GM18499 (cell line): ENCODE measurements at regions not wholly inside any gene's neighbourhood (a gene's known extent, or its start where the extent isn't known, plus 50 kb on each side); places are given as distances from the start of the nearest gene placed in this dataset.
"Not testable (repeated sequence)": the region's sequence is repeated elsewhere in the genome, so short reads cannot be mapped to it uniquely, and the experiment has no call there.

Experiments
- ATAC-seq: cut with Tn5 transposase; IDR thresholded peaks from one replicate; pipeline ENCODE4 v1.9.1; 2021; ENCODE audit warnings: moderate number of reproducible peaks; ENCODE audit not compliant: insufficient read depth, unreplicated experiment

DNA sequence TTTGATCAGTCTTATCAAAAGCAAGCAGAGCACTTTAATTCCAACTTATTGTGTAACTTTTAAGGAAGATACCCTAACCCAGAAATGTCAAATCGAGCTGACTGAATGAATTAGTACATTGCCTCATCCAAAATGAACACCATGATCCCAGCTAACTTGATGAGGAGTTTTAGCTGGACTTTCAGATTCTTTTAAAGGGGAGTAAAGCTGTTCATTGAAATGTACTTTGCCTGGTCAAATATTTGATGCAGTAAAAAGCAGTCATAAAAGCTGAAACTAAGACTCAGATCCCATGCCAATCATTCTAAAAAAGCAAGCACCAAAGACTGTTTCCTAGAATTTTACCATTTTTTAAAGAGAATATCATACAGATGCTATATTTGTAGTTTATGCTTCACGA, 114.1 kb downstream of the FSCB start:
- ATAC-seq, result no peak

DNA sequence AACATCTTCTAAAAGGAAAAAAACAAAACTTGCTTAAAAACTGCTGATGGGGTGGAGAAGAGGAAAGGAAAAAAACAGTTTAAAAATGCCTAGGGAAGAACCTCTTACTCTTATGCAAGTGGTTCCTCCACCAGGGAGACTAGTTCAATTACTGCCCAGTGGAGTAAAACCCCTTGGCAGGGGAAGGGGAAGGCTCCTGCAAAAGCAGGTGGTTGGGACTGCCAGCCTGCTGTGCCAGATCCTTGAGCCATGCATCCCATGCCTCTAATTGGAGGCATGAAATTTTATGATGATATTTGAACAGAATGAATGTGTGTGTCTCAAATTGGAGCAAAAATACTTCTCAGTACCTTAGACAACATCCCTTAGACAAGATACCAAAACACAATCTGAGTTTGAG, 118.8 kb downstream of the FSCB start:
- ATAC-seq, result no peak

DNA sequence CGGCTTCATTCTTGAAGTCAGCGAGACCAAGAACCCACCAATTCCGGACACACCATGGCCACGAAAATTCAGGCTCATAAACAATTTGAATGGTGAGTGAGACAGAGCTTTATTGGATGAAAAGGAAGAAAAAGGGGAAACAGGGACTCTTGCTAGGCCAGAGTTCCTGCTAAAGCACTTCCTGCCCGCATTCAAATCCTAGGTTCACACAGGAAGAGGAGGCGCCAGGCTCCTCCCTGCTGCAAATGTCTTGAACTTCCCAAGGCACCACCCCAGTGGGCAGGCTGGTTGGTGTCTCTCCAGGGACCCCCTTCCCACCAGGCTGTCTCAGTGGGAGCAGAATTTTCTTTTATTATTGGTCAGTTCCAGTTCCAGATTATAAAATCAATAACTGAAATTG, 121.2 kb downstream of the FSCB start:
- no peak for ATAC-seq

DNA sequence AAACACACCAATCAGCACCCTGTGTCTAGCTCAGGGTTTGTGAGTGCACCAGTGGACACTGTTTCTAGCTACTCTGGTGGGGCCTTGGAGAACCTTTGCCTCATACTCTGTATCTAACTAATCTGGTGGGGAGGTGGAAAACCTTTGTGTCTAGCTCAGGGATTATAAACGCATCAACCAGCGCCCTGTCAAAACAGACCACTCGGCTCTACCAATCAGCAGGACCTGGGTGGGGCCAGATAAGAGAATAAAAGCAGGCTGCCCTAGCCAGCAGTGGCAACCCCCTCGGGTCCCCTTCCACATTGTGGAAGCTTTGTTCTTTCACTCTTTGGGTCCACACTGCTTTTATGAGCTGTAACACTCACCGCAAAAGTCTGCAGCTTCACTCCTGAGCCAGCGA, 121.8 kb downstream of the FSCB start:
- not testable (repeated sequence) for ATAC-seq

DNA sequence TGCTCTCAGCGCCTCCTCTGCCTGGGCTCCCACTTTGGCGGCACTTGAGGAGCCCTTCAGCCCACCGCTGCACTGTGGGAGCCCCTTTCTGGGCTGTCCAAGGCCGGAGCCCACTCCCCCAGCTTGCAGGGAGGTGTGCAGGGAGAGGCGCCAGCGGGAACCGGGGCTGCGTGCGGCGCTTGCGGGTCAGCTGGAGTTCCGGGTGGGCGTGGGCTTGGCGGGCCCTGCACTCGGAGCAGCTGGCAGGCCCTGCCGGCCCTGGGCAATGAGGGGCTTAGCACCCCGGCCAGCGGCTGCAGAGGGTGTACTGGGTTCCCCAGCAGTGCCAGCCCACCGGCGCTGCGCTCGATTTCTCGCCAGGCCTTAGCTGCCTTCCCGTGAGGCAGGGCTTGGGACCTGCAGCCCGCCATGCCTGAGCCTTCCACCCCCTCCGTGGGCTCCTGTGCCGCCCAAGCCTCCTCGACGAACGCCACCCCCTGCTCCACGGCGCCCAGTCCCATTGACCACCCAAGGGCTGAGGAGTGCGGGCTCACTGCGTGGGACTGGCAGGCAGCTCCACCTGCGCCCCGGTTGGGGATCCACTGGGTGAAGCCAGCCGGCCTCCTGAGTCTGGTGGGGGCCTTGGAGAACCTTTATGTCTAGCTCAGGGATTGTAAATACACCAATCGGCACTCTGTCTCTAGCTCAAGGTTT, 122.3 kb downstream of the FSCB start:
- not testable (repeated sequence) for ATAC-seq

DNA sequence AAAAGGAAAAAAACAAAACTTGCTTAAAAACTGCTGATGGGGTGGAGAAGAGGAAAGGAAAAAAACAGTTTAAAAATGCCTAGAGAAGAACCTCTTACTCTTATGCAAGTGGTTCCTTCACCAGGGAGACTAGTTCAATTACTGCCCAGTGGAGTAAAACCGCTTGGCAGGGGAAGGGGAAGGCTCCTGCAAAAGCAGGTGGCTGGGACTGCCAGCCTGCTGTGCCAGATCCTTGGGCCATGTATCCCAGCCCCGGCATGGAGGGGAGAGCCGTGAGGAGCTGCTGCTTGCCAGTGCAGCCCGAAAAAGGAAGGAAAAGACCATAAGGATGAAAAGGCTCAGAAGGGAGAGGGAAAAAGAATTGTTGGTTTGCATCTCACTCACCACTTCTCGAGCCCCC, 123.0 kb downstream of the FSCB start:
- ATAC-seq, result no peak

DNA sequence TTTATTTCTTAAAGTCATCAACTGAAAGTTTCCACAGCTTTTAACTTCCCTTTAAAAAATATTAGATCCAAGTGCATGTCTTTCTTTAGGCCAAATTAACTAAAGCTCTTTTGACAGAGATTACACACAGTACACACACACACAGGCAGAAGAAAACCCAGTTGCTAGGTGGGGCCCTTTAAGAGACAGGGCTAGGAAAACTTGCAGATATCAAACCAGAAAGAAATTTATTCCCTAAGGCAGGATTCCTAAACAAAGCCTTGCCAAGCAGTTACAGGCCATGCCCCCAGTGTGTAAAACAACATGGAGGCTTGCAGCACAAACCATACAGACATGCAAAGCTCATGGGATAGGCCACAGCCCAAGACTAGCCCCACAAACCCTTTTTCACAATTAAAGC, 123.4 kb downstream of the FSCB start:
- no peak for ATAC-seq

DNA sequence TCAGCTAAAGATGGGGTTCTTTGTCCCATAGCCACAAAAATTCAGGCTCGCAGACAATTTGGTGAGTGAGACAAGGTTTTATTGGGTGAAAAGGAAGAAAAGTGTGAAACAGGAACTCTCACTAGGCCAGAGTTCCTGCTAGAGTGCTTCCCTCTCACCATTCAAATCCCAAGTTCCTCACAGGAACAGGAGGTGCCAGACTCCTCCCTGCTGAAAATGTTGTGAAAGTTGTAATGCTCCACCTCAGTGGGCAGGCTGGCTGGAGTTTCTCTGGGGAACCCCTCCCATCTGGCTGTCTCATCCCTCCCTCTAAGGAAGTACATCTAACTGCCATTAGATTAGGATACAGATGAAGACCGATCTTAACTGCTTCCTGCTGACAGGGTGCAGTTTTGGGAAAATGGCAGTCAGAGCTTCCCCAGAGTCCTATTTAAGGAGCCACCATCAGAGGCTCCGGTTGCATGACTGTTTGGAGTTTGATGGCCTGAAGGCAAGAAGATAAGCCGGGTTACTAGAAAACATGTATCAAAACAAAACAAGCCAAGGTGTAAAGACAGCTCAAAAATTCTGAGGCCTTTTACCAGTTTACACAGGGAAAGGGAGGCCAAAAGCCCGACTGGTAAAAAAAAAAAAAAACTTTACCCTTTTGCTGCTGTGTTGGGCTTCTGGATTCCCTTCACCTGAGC, 127.6 kb downstream of the FSCB start:
- ATAC-seq, result no peak

DNA sequence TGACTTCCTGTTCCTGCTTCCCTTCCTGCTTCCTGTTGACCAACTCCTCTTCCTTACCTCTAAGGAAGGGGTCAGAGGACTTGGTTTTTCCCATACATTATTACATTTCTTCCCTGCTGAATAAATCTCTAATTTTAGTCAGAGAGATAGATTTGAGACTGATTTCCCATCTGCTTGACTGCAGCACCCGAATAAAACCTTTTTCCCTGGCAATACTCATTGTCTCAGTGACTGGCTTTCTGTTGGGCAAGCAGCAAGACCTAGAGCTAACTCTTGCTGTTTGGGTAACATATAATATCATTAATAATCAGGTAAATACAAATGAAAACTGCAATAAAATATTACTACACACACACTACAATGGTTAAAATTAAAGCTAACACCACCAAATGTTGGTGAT, 132.2 kb downstream of the FSCB start:
- ATAC-seq, result no peak

DNA sequence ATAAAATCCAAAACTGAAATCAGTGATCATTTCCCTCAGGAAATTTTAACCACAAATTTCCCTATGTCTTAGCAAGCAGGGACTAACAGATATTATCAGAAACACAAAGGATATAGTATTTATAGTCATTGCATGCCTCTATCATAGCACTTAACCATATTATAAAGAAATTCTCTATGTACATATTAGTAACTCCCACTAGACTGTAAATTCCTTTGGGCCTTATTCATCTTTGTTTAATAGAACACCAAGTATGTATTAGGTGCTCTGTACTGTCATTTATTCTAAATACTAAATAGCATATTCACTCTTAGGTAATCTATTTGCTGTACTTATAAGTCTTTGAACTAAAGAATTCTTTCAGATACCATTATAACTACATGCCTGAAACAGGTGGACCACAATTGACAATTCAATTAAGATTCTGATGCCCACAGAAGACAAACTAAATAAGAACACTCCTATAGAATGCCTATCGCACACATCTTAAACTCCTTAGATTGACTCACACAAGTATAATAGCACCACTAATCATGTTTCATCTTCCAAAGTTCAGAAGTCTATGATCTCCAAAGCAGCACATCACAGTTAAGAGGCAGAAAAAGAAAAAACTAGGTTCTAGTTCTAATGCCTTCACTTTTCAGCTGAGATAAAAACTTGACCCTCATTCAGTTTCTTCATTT, 134.1 kb downstream of the FSCB start:
- no peak for ATAC-seq

DNA sequence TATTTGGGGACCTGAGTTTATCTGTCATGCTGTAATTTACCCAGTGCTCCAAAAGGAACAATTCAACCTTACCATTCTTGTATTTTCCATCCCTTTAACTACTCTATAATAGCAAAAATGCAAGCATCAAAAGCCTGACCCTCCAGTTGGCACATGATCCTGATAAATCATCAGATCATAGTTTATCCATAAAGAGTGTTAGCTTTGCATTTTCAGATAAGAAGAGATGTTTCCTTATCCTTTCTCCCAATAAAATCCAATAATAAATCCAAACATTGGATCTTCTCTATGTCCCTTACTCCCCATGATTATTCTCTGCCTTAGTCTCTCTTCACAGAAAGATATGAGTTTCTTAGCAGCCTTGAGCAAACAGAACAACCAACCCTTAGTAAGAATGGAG, 134.9 kb downstream of the FSCB start:
- ATAC-seq, result no peak

DNA sequence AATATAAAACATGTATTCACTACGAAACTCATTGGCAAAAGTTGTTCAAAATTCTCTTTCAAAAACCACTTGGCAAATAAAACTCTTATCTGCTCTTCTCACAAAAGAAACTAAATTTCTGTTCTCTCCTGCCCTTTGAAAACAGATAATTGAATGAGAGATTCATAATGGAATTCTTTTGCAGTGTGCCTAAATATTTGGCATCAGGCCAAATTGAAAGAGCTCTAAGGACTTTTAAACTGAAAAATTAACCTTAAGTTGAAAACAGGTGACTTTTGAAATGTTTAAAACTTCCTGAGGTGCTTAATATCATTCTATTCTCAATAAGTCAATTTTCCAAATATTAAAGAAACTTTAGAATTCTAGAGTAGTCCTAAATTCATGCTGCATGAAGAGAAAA, 136.4 kb downstream of the FSCB start:
- no peak for ATAC-seq

DNA sequence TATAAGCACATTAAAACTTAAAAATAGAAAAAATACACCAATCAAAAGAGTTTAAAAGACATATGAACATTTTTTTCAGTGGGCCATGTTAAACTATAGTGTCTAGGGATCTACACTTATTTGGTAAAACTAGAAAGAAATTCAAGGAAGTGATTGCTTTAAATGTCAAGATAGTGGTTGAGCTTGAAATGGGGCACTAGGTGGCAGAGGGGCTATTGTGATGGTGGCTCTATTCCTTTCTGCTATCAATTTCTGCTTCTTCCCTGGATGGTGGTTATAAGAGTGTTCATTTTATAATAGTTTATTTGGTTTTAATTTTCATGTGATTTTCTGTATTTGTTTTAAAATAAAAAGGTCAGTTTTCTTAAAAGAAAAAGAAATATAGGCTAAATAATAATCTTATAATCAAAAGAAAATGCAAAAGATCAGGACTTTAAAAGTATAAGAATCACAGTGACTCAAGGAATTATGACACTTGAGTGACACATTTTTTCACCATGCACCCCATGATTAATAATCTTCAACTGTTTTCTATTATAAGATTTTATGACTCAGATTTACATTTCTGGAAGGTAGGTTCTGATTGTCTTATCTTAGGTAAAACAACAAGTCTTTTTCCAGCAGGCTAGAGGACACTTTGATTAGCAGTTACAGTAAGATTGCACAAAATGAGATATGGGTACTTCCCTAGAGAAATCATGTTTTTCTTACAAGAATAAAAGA, 137.5 kb downstream of the FSCB start:
- no peak for ATAC-seq

DNA sequence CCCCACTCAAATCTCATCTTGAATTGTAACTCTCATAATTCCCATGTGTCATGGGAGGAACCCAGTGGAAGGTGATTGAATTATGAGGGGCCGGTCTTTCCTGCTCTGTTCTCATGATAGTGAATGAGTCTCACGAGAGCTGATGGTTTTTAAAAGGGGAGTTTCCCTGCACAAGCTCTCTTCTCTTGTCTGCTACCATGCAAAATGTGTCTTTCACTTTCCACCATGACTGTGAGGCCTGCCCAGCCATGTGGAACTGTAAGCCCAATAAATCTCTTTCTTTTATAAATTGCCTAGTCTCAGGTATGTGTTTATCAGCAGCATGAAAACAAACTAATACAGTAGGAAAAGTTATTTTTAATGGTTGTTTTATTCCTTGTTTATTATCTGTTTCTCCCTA, 146.0 kb downstream of the FSCB start:
- ATAC-seq, result no peak

DNA sequence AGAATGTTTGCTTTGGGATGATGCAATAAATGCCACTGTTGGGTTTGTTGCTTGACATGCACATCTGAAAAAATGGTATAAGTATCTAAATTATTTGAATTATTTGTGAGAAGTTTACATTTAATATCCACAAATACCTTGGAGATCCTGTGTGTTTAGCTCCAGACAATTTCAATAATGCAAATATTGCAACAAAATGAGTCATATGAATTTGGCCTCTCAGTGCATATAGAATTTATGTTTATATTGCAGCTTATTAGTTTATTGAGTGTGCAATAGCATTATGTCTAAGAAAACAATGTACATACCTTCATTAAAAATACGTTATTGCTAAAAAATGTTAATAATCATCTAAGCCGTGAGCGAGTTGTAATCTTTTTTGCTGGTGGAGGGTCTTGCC, 153.3 kb downstream of the FSCB start:
- ATAC-seq, result no peak

DNA sequence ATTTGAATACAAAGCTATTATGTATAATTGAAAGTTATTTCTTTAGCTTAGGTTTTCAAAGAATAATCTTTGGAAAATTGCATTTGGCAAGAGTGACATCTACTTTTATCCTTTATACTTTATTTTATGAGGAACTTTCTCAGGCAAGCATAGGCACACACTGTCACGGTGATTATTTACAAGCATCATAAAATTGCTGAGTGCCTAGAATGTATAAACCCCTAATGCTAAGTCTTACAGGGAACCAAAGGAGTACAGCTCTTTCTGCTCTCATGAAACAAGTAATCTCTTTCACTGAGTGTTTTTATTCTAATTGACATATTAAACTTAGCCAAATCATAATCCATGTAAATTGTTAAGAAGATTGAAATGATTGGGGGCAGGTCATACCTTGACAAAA, 154.9 kb downstream of the FSCB start:
- ATAC-seq, result no peak

DNA sequence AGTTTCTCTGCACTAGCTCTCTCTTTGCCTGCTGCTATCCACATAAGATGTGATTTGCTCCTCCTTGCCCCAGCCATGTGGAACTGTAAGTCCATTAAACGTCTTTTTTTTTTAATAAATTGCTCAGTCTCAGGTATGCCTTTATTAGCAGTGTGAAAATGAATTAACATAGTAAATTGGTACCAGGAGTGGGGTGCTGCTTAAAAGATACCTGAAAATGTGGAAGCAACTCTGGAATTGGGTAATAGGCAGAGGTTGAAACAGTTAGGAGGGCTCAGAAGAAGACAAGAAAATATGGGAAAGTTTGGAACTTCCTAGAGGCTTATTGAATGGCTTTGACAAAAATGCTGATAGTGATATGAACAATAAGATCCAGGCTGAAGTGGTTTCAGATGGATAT, 159.8 kb downstream of the FSCB start:
- no peak for ATAC-seq

DNA sequence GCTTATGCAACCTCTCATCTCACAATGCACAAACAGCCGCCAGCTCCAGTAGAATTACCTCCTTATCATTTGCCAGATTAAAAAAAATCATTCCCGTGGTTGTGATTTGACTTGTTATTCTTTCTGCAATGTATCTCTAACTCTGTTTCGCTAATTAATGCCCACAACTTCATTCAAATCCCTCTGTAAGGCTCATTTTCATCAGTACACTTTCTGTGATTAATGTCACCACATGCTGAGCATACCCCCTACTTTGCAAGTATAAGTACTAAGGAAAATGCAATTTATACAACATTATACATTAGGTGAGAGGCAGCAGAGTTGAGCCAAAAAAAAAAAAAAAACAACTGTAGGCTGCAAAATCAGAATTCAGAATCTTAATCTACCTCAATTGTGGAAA, 166.0 kb downstream of the FSCB start:
- ATAC-seq, result no peak

DNA sequence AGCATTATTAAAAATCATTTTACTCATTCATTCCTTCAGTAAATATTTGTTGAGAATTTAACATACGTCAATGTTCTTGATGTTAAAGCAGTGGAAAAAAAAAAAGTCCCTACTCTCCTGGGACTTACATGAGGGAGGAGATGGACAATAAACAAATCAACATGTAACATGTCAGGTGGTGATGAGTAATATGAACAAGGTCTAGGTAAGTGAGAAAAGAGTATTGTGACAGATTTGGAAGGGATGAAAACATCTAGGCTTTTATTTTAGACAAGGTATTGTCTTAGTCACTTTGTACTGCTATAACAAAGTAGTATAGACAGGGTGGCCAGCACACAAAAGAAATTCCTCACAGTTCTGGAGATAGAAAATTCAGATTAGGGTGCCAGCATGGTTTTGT, 167.2 kb downstream of the FSCB start:
- ATAC-seq, result no peak

DNA sequence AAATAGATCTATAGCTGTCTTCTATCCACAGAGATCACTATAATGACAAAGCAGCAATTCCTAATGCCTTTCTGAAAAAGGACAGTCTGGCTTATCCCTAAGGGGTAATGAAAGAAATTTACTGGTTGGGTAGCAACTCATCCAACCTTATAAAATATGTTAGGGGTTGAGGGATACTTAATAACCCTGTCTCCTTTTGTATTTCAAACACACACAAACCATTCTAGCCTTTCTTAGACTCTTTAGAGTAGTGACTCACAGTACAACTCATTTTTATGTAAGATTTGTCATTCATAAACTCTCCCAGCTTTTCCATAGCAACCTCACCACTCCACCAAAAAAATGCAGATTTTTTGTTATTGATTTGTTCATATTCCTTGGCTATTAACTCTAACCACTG, 167.9 kb downstream of the FSCB start:
- no peak for ATAC-seq

DNA sequence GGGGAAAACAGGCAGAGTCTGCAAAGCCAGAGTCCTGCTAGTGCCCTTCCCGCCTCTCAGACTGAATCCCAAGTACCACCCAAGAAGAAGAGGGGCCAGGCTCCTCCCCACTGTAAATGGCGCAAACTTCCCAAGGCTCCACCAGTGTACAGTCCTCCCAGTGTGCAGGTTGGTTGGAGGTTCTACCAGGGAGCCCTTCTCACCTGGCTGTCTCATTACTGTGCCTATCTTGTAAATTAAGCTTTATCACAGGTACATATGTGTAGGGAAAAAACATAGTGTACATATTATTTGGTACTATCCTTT, 189.7 kb downstream of the FSCB start:
- ATAC-seq, result no peak
